Stomach (tissue), 8 donors: ENCODE measurements at regions not wholly inside any gene's neighbourhood (a gene's known extent, or its start where the extent isn't known, plus 50 kb on each side); places are given as distances from the start of the nearest gene placed in this dataset.

Experiments used
- DNase-seq, 2 donors: peaks; one replicate each; pipeline versions ENCODE4 v3.0.0 to v3.0.0-alpha.2; 2013 to 2019
- H3K27ac ChIP-seq, 5 donors: fragments of 200-600 bp in 4 of 5; sonication (generic) in 4 of 5; one replicate each; pipeline ENCODE4 v1.5.1; 2013 to 2019; ENCODE audit warnings: mild to moderate bottlenecking in 1 of 5, moderate library complexity in 1 of 5
- H3K27me3 ChIP-seq, 3 donors: fragments of 200-600 bp; sonication (generic); one replicate each; pipeline ENCODE4 v1.5.1; 2017 to 2019; ENCODE audit warnings: mixed run types in 1 of 3
- H3K36me3 ChIP-seq, 4 donors: fragments of 200-600 bp; sonication (generic); 1 replicate in 3 of 4; 2 replicates in 1 of 4; pipeline ENCODE4 v1.5.1; 2016 to 2019
- H3K4me1 ChIP-seq, 4 donors: fragments of 200-600 bp; sonication (generic); one replicate each; pipeline ENCODE4 v1.5.1; 2016 to 2019
- H3K4me3 ChIP-seq, 4 donors: fragments of 200-600 bp; sonication (generic) in 3 of 4; one replicate each; pipeline ENCODE4 v1.5.1; 2016 to 2019; ENCODE audit warnings: mild to moderate bottlenecking in 1 of 4
- H3K9me3 ChIP-seq, 4 donors: fragments of 200-600 bp; sonication (generic); one replicate each; pipeline ENCODE4 v1.5.1; 2016 to 2019
- CTCF ChIP-seq, 7 experiments: fragments of 450-650 bp in 4 of 7; fragments of 200-600 bp in 3 of 7; sonication (generic) in 3 of 7; IDR thresholded peaks; one replicate each; pipeline ENCODE4 v1.5.1; 2016 to 2019; ENCODE audit warnings: antibody characterized with exemption in 7 of 7, control low read depth in 2 of 7, mild to moderate bottlenecking in 1 of 7
- EP300 ChIP-seq: sonication (generic); formaldehyde crosslinking; IDR thresholded peaks from one replicate; pipeline ENCODE4 v1.6.1; 2017; ENCODE audit warnings: antibody characterized with exemption
- POLR2A ChIP-seq, 4 donors: fragments of 450-650 bp; IDR thresholded peaks; one replicate each; pipeline ENCODE4 v1.6.1; 2016; ENCODE audit warnings: antibody characterized with exemption in 4 of 4, control low read depth in 2 of 4, mild to moderate bottlenecking in 1 of 4, moderate library complexity in 1 of 4
- POLR2AphosphoS5 ChIP-seq, 3 donors: sonication (generic); formaldehyde crosslinking; IDR thresholded peaks; one replicate each; pipeline ENCODE4 v1.6.1; 2016; ENCODE audit warnings: antibody characterized with exemption in 3 of 3
- WGBS, 5 donors: extraction: QIAGEN DNeasy Blood & Tissue Kit in 3 of 5; methylation state at CpG; one replicate each; pipeline versions ENCODE4 v1.1.5 to v1.1.7; 2013 to 2018; 5-methylcytosine and 5-hydroxymethylcytosine counted together
- intact Hi-C: fragments of 100-400 bp; cut with DNase I; formaldehyde crosslinking; loops from one replicate; pipeline ENCODE4 v1.15.1; 2023; ENCODE audit warnings: low total_unique reads
- donor health status: healthy with polysubstance abuse.
- donor health status: Bipolar disorder and iron deficiency.
- donor health status: healthy.

- H3K27me3 ChIP-seq = peaks cover 0 to 16% (median 0%) of the 10 kb centered on the region in 3 donors
- H3K27ac ChIP-seq = no peak overlapping the region
- TF ChIP-seq EP300 (no peak), POLR2A (IDR thresholded peaks at IDR 0.05) (no peak), POLR2AphosphoS5 (IDR thresholded peaks at IDR 0.05) (no peak), CTCF (IDR thresholded peaks at IDR 0.05) (no peak)
- H3K36me3 ChIP-seq = no peaks in the 10 kb centered on the region
- intact Hi-C loops = no loop called here
- no peaks in the 10 kb centered on the region for H3K9me3 ChIP-seq
- WGBS, 5 donors = 55 to 72% (median 62%) methylated on average over 2 of the region's 2 CpGs
- no peak for DNase-seq
- H3K4me3 ChIP-seq = no peak overlapping the region
- H3K4me1 ChIP-seq = no peaks in the 10 kb centered on the region
These were observed 101.5 kb upstream of the TNR start for GRCh38 chr1:175844877-175845276.

DNA sequence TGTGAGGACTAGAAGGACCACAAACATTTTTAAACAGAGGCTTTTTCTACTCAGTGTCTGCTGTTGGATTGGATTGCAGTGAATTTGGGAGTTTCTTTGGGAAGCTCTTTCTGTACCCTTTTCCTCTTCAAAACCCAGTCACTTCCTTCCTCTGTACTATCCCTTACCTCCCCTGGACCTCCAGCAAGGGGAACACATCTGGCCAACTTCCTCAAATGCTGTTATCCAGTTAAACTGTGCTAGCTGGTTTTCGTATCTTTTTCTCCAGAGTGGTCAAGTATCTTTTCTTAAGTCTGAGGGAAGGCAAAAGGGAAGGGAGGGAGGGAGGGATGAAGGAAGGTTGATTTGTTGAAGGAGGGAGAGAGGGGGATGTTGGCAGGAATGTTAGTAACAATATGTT lies 99.2 kb upstream of the TNR start:
- TF ChIP-seq POLR2A (IDR thresholded peaks at IDR 0.05) (no peak), POLR2AphosphoS5 (IDR thresholded peaks at IDR 0.05) (no peak)
- intact Hi-C loops = no loop called here
- H3K9me3 ChIP-seq = no peaks in the 10 kb centered on the region

DNA sequence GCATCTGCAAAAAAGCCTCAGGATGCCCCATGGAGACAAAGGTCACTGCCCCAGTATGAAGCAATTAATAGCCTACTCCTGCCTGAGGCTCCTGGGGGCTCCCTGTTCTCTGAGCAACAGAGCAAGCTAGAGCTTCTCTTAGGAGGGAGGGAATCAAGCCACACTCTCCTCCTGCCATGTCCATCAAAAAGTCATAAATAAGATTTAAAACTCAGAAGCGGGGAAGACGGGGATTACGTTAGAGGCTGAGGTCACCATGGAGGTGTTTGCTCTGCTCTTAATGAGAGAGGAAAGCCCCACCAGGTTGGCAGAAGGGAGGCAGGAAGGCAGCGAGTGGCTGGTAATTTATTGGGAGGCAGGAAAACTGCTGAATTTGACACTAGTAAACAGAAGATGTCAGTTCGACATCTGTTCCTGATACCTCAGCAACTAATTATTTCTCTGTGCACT lies 98.4 kb upstream of the TNR start:
- intact Hi-C loops = no loop called here
- WGBS, 5 donors = 39 to 72% (median 61%) methylated on average over 5 of the region's 5 CpGs
- TF ChIP-seq EP300 (no peak), POLR2AphosphoS5 (IDR thresholded peaks at IDR 0.05) (no peak), CTCF (IDR thresholded peaks at IDR 0.05) (no peak), POLR2A (IDR thresholded peaks at IDR 0.05) (no peak)
- no peak overlapping the region for H3K4me3 ChIP-seq
- no peak overlapping the region for H3K27ac ChIP-seq
- peak in 1 of 2 donors; percentile 31 for DNase-seq
- no peaks in the 10 kb centered on the region for H3K36me3 ChIP-seq
- no peaks in the 10 kb centered on the region for H3K9me3 ChIP-seq
- H3K4me1 ChIP-seq = no peaks in the 10 kb centered on the region
- H3K27me3 ChIP-seq = peaks cover 0 to 21% (median 0%) of the 10 kb centered on the region in 3 donors

More for the DNA sequence above, 99.2 kb upstream of the TNR start:
- no peak for DNase-seq
- H3K27ac ChIP-seq = no peak overlapping the region
- H3K27me3 ChIP-seq = peaks cover 0 to 21% (median 0%) of the 10 kb centered on the region in 3 donors
- no peaks in the 10 kb centered on the region for H3K36me3 ChIP-seq
- H3K4me1 ChIP-seq = no peaks in the 10 kb centered on the region
- no peak overlapping the region for H3K4me3 ChIP-seq
- 47 to 88% (median 57%) methylated on average over 1 of the region's 1 CpG for WGBS, 5 donors

GRCh38 chr1:175840787-175841186 lies 97.4 kb upstream of the TNR start:
- Histone ChIP-seq H3K27me3 (peaks cover 0 to 21% (median 0%) of the 10 kb centered on the region in 3 donors), H3K36me3 (no peaks in the 10 kb centered on the region), H3K4me3 (no peak overlapping the region), H3K4me1 (no peaks in the 10 kb centered on the region), H3K27ac (no peak overlapping the region), H3K9me3 (no peaks in the 10 kb centered on the region)
- DNase-seq = no peak
- intact Hi-C loops = no loop called here
- WGBS, 5 donors = 62 to 77% (median 74%) methylated on average over 5 of the region's 5 CpGs
- TF ChIP-seq POLR2A (IDR thresholded peaks at IDR 0.05) (no peak), POLR2AphosphoS5 (IDR thresholded peaks at IDR 0.05) (no peak), CTCF (IDR thresholded peaks at IDR 0.05) (no peak), EP300 (no peak)

- peak in 1 of 2 donors; percentile 13 for DNase-seq
These were observed 96.6 kb upstream of the TNR start for GRCh38 chr1:175839779-175840669.

More at GRCh38 chr1:175839779-175840669, 96.6 kb upstream of the TNR start:
- TF ChIP-seq CTCF (IDR thresholded peaks at IDR 0.05) (no peak), EP300 (no peak), POLR2A (IDR thresholded peaks at IDR 0.05) (no peak), POLR2AphosphoS5 (IDR thresholded peaks at IDR 0.05) (no peak)
- H3K36me3 ChIP-seq = no peaks in the 10 kb centered on the region
- intact Hi-C loops = no loop called here
- H3K27ac ChIP-seq = no peak overlapping the region
- 17 to 30% (median 25%) methylated on average over 9 of the region's 9 CpGs for WGBS, 5 donors
- no peaks in the 10 kb centered on the region for H3K4me1 ChIP-seq
- no peaks in the 10 kb centered on the region for H3K9me3 ChIP-seq
- peaks cover 0 to 21% (median 0%) of the 10 kb centered on the region in 3 donors for H3K27me3 ChIP-seq
- H3K4me3 ChIP-seq = no peak overlapping the region
